NCI-H345 treated with DMSO at 0.1 percent for 48 hours (cell line): ENCODE measurements at regions not wholly inside any gene's neighbourhood (a gene's known extent, or its start where the extent isn't known, plus 50 kb on each side); places are given as distances from the start of the nearest gene placed in this dataset.
A peak's percentile ranks its signal among the peaks of the same experiment; 100 is the strongest.

Experiments used
- DNase-seq: peaks from one replicate; lab custom pipeline; 2025; ENCODE audit not compliant: unreplicated experiment; lab: John Stamatoyannopoulos, UW

- no peak for DNase-seq
Measured at GRCh38 chr10:83248106-83248631, 891.1 kb upstream of the GHITM start.

- no peak for DNase-seq
Measured at GRCh38 chr10:83250396-83250795, 888.9 kb upstream of the GHITM start.

GRCh38 chr10:83252169-83252568, 887.1 kb upstream of the GHITM start:
- DNase-seq = no peak

GRCh38 chr10:83252596-83252995, 886.7 kb upstream of the GHITM start:
- no peak for DNase-seq

GRCh38 chr10:83253011-83253671, 886.2 kb upstream of the GHITM start:
- DNase-seq = no peak

GRCh38 chr10:83254698-83255097, 884.6 kb upstream of the GHITM start:
- no peak for DNase-seq

GRCh38 chr10:83262434-83262833, 876.9 kb upstream of the GHITM start:
- DNase-seq = no peak

- DNase-seq = no peak
Measured at GRCh38 chr10:83272666-83273434, 866.5 kb upstream of the GHITM start.

- peak; percentile 43 for DNase-seq
Measured at GRCh38 chr10:83274088-83274487, 865.2 kb upstream of the GHITM start.

- no peak for DNase-seq
Measured at GRCh38 chr10:83276971-83277370, 862.3 kb upstream of the GHITM start.

- DNase-seq = no peak
Measured at GRCh38 chr10:83283151-83283550, 856.2 kb upstream of the GHITM start.

- DNase-seq = no peak
Measured at GRCh38 chr10:83287374-83287773, 851.9 kb upstream of the GHITM start.

GRCh38 chr10:83289373-83289772, 849.9 kb upstream of the GHITM start:
- no peak for DNase-seq

- no peak for DNase-seq
Measured at GRCh38 chr10:83289948-83290347, 849.4 kb upstream of the GHITM start.

GRCh38 chr10:83301732-83302131, 837.6 kb upstream of the GHITM start:
- DNase-seq = no peak

- no peak for DNase-seq
Measured at GRCh38 chr10:83302623-83303022, 836.7 kb upstream of the GHITM start.

- no peak for DNase-seq
Measured at GRCh38 chr10:83310688-83311087, 828.6 kb upstream of the GHITM start.

GRCh38 chr10:83312570-83312969, 826.7 kb upstream of the GHITM start:
- no peak for DNase-seq

- no peak for DNase-seq
Measured at GRCh38 chr10:83332690-83333089, 806.6 kb upstream of the GHITM start.

- no peak for DNase-seq
Measured at GRCh38 chr10:83333566-83333965, 805.7 kb upstream of the GHITM start.

GRCh38 chr10:83343676-83344075, 795.6 kb upstream of the GHITM start:
- no peak for DNase-seq

- no peak for DNase-seq
Measured at GRCh38 chr10:83346266-83346910, 792.9 kb upstream of the GHITM start.
